NCI-H446 treated with DMSO at 0.1 percent for 48 hours (cell line): ENCODE measurements at regions not wholly inside any gene's neighbourhood (a gene's known extent, or its start where the extent isn't known, plus 50 kb on each side); places are given as distances from the start of the nearest gene placed in this dataset.

Experiments
- DNase-seq: peaks from one replicate; lab custom pipeline; 2025; lab: John Stamatoyannopoulos, UW

DNA sequence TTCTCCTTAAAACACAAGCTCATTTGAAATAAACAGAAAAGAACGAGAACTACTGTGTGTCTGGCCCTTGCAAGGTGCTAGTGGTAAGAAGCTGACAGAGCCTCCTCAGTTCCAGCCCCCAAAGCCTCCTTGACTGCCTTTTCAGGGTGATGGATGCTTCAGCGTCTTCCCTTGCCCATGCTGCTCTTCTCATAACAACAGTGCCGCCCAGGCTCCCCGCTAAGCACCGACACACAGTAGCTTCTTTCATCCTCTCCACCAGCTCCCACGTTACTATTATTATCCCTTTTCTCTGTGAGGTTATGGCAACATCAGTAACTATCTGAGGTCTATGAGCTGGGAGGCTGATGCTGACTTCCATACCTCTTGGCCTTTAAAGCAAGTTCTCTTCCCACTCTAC, 418.6 kb downstream of the TSN start:
- no peak for DNase-seq

DNA sequence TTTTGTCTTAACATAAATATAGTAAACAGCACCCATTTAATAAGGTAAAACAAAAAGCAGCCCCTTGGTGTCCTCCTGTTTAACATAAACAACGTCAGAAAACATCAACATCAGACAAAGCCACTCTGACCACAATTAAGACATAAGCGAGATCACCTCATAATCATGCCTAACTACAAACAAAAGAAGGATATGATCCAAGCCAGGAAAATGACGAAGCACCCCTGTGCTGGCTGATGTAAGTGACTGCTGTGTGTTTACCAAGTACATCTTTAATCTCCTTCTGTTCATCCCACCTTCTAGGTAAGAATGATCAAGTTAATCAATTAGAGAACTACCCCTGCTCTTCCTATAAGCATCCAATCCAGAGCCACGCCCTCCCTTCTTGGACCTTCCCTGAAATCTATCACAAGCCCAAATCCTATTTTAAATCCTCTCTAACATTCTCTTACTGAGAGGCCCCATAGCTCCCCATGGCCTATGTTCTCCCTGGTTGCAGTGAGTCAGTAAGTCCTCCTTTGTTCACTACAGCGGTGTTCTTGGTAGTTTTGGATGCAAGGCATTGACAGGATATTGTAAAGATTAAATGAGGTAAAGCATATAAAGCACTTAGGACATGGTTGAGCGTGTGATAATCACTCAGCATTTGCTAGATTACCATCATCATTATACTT, 424.2 kb downstream of the TSN start:
- DNase-seq, result no peak

DNA sequence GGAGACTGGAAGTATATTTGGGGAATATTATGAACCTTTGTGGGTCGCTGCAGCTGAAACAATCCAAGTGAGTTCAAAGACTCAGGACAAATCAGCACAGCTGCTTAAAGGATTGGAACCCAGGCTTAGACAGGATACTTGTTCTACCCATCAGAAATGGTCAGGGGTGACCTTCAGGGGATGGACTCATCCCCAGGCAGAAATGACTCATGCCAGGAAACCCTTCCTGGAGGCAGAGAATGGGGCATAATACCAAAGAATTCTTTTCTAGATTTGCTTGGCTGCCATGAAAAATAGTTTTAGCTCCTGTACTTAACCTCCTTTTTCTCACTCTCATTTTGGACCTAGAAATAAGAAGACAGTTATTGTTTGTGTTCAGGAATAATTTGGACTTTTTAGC, 425.5 kb downstream of the TSN start:
- DNase-seq, result no peak

DNA sequence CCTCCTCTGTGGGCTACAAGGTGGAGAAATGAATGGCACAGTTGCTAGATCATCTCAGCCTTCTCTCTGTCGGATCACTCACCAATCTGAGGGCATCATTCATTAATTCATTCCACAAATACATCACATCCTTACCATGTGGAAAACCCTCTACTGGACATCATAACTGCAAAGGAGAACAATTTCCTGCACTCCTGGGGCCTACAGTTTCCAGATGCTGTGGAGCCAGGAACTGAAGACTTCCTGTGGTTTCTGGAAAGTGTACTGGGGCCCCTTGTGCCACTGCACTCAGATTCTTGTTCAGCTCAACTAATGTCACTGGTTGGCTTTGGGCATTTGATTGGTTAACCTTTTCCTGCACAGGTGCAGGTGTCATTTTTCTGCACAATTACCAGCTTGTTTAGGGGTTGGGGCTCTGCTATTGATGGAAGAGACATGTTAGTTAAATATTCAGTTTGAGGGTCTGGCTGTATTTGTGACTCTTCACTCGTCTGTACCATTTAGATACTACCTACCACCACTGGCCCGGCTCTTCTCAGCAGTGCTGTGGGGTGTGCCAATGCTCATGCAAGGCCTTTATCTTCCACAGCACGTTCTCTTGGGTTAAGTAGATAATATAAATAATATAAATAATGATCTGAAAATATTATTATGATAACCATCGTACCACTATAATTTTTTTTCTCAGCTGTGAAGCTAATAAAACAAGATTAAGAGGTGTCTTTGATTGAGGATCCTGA, 427.3 kb downstream of the TSN start:
- no peak for DNase-seq

DNA sequence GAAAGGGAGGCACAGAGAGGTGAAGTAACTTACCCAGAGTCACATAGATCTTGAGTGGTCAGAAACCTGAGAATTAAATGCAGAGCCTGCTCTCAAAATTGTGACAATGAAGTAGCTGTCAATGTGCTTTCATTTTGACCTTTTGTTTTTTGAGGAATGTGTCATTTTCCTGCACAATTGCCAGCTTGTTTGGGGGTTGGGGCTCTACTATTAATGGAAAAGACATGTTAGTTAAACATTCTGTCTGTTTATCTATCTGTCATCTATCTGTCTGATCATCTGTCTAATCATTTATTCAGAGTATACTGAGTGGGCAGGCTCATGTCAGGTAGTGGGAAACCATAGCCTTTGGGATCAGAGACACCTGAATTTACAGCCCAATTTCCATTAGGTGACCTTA, 428.4 kb downstream of the TSN start:
- DNase-seq, result no peak

DNA sequence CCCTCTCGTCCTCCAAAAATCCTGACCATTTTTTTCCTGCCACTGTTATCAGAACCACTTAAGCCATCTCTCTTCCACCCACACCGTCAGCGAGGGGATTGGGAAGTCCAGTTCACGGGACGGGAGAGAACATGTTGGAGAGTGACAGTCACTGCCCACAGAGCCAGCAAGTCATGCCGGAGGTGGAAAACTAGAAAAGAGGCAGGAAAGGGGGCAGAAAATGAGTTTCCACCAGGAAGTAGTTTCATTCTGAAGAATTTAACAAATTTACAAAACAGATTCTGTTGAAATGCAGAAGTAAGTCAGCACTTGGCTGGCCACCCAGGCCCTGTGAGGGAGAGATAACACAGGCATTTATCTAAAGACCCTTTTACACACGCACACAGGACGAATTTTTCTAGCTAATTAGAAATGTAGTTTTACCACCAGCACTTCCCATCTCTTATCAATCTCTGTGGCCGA, 431.3 kb downstream of the TSN start:
- no peak for DNase-seq

DNA sequence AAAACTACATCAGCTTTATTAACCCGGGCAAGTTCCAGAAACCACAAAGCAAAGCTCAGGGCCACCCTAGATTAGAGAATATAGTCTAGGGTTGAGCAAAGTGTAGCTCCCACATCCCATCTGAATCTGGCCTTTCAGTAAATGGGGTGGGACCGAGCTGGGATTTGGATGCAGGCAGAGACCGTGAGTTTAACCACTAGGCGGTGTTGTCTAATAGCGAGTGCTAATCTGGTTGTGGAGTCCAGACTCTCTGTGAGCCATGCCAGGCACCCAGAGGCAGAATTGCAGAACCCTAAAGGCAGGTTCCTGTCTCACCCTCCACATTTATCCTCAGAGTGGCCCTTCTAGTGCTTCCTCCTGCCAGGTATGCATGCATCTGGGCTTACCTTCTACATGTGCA, 435.9 kb downstream of the TSN start:
- peak; percentile 18 for DNase-seq

DNA sequence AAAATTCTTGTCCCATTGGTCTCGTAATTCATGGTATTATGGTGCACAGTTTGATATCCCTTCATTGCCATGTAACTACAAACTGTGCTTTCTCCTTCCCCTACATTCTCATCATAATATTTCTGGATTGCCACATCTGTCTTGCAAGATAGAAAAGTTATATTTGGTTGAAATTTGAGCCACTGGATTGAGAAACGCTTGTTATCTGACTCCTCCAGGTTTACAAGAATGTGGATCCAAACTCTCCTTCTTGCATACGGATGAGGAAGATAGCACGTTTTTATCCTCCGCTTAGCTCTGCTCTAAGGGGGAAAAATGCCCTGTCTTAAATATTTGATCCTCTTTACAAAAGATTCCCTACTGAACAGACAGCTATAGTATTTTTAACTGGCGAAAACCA, 438.2 kb downstream of the TSN start:
- DNase-seq, result no peak

DNA sequence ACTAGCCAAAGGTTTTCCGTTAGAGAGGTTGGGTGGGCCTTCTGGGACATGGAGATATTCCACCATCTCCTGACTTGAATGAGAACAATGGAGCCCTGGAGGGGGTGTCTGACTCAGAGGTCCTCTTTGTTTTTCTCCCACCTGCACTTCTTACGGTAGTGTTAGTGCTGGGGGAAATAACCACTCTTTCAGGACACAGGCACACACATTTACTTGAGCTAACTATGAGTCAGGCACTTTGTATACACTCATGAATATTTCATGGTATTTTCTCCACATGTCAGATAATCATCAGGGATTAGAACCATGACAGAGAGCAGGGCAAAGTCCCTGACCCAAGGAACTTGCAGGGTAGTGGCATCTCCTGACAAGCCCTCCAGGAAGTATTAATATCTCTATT, 439.1 kb downstream of the TSN start:
- DNase-seq, result no peak

DNA sequence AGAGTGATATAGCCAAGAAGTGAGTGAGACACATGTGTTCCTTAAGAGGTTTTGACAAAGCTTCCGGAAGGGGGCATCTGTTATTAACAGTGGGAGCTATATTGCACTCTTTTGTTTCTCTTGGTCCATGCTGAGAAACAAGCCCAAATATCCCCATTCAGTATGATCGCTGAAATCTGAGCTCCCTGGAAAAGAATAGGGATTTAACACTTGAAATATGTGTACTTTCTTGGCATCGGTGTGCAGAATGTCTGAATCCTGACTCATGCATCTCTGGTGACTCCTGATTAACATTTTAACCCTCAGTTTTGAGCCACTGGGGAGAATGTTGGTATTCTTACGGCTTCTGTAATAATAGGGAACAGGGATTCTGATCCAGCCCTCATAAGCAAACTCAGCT, 448.1 kb downstream of the TSN start:
- peak; percentile 89 for DNase-seq

DNA sequence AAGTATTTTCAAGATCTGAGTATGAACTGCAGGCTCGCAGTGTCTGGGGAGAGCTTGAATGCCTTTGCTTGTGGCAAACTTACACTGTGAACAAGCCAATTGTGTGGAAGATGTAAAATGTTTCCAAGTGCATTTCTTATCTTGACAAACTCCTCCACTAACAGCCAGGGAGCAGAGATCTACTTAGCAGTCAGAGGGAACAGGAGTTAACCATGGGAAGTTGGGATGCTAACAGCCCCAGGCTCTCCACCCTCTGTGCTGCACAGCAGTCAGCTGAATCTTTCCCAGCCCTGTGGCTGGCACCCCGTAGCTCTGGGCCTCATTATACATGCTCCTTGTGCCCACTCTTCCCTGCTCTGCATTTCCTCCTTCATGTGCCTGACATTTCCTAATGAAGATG, 450.2 kb downstream of the TSN start:
- no peak for DNase-seq

DNA sequence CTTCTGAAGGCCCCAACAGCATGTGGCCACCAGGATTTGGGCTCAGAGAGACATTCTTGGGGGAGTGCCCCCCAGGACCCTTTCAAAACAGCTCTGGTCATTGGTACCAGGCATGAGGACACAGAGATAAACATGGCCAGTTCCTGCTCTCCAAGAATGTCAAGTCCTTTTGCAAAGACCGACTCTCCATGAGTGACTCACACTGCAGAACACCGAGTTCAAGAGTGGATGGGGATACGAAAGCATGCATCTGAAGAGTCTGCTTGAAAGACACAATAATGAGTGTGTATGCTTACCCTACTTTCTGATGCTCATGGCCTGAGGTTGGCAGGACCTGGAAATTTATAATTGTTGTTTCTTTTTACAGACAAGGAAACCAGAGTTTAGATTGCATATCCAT, 450.6 kb downstream of the TSN start:
- no peak for DNase-seq

DNA sequence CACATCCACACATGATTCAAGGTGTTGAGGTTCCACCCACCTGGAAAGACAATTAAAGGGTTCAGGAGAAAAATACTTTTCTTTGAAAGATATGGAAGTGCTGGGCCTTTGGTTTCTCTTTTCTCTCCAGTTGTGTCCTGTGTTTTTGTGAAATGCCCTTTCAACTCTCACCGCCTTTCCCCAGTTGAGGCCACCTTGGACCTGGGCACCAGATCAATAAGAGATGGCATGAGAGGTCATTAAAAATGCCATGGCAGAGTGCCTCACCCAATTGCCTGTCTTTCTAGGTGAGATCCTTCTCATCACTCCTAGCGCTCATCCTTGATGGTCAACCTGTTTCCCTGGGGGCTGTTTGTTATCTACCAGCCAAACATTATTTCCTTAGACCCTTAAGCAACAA, 453.9 kb downstream of the TSN start:
- DNase-seq, result no peak

DNA sequence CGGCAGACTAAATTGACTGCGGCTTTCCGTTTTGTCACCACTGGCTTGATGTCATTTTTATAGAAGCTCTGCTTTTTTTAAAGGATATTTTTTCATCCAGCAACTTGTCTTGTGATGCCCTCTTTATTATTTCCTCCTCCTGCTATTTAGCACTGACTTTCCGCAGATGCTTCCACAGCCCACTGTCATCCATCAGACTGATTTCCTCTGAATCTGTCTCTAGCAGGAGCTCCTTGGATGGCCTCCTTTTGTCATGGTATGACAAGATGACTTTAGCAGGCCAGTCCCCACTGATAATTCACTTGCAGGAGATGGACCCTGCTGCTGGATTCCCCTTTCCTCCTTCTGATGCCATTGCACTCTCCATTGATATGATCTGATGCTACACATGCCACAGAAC, 454.6 kb downstream of the TSN start:
- no peak for DNase-seq

DNA sequence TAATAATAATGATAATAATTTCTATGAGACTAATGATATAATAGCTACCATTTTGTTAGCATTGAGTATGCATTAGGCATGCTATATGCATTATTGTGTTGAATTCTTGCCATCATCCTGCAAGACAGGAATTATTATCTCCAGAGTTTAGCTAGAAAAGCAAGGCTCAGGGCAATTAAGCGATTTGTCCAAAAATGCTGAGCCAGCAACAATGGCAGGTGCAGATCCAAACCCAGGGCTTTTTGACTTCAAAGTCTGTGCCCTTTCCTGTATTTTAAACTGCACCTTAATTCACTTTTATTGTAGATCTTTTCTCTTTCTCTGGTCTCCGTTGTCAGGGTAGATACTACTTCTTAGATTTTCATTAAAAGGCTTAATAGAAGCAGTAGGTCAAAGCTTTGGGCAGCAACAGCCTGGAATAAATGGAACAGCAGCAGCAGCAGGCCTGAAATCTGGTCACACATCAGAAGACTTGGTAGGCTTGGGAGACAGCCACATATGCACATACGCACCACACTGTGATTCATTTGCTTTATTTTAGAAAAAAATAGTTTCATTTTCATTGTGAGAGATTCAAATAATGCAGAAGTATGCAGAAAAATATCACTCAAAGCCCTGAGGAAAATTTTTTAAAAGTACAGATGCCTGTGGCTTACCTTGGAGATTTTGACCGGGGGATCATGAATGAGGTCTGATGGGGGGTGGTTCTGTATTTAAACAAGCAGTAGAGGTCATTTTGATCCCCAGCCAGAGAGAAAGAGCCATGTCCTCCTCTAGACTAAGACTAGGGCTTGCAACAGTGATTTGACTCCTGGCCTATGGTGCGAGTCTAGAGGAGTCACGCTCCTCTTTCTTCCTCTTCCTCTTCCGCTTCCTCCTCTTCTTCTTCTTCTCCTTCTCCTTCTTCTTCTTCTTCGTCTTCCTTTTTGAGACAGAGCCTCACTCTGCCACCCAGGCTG, 455.7 kb downstream of the TSN start:
- DNase-seq, result no peak

DNA sequence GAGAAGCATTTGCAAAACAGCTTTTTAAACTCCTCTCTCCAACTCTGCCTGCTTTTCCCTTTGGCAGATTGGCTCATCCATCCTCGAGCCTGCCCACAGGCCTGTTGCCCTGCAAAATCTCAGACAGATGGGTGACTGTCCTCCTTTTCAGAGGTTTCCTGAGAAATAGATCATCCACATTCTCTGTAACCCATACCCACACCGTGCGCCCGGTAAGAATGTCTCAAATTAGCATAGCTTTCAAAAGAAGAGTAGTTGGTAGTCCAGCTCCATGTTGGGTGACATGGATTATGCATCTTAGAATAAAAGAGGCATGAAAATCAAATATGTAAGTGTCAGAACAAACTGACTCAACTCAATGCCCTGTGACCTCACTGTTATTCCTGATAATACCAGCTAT, 457.9 kb downstream of the TSN start:
- no peak for DNase-seq

DNA sequence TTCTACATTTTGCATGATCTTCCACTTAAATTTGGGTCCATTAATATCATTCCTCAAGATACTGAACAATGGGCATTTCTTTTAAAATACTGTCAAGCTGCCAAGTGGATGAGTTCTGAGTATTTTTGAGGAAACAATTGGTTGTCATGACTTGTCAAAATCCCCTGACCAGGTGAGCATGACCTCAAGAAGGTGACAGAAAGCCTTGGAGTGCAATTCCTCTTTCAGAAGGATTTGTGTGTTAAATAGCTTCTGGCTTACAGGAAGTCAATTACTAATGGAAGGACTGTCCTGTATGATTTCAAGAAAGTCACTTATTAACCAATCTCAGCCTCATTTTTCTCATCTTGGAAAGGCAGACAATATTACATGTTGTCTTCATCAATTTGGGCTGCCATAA, 460.6 kb downstream of the TSN start:
- DNase-seq, result no peak

DNA sequence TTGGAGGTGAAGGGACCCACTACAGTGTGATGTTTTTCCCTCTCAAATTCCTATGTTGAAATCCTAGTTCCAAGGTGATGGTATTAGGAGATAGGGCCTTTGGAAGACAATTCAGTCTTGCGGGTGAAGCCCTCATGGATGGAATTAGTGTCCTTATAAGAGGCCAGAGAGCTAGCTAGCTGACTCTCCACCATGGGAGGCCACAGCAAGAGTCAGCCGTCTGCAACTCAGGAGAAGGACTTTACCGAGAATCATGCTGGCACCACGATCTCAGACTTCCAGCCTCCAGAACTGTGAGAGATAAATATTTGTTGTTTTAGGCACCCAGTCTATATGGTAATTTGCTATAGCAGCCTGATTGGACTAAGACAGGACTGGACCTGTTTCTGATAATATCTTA, 461.4 kb downstream of the TSN start:
- no peak for DNase-seq

DNA sequence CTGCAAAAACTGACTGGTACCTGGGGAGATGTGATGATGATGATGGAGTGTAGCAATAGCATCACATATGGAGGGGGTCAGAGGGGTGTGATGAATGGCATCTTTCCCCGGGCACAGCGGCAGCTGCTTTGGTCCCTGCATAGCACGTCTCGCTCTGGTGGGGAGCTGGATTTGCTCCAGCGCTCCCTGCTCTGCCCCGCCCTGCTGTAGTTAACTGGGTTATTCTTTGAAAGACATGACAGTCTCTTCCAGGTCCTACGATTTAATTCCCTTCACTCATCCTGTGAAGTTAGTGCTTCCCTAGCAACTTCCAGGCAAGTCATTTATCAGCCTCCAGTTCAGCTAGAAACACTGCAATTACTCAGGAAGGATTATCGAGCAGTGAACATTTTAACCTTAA, 463.1 kb downstream of the TSN start:
- no peak for DNase-seq

DNA sequence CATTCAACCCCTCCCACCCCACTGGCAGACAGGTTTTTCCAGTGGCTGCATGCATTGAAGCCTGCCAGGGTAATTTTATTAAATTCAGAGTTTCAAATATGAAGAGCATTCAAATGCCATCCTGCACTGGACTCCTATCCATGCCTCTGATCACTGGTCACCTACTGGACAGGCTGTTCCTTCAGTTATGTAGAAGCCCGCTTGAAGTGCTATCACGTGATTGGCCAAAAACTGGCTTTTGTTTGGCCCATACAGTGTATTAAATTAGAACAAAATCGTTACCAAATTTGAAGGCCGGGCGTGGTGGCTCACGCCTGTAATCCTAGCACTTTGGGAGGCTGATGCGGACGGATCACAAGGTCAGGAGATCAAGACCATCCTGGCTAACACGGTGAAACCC, 464.1 kb downstream of the TSN start:
- no peak for DNase-seq

DNA sequence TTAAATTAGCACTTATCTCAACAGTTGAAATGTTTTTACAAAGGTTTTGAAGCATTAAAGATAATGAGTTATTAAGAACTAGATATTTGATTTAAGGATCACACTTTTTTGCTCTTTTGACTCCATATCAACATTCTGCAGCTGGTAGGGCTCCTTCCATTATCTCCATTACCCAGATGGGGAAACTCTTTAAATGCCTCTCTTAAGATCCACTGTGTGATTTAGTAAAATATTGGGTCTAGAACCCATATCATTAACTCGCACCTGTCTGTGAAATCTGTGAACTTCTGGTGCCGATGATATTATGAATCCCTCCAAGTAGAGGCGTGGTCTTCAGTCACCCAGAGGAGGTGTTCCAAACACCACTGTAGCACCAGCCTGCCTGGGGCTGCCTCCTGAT, 466.2 kb downstream of the TSN start:
- DNase-seq, result no peak

DNA sequence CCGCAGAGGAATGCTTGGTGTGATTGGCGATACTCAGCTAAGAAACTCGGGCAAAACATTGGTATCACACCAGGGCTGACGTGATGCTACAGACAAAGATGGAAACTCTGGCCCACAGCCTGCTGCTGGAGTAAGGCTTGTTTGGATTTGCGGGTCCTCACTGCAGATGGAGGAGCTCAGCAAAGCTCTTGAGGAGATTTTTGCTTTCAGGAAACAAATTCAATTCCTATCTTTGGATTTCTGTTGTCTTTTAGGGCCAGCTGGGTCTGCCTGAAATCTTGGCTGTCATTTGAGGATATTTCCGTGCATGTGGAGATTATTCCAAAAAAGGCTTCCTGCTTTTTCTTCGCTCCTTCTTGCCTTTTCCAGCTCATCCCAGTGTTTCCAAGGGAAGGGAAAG, 475.8 kb downstream of the TSN start:
- DNase-seq, result no peak

DNA sequence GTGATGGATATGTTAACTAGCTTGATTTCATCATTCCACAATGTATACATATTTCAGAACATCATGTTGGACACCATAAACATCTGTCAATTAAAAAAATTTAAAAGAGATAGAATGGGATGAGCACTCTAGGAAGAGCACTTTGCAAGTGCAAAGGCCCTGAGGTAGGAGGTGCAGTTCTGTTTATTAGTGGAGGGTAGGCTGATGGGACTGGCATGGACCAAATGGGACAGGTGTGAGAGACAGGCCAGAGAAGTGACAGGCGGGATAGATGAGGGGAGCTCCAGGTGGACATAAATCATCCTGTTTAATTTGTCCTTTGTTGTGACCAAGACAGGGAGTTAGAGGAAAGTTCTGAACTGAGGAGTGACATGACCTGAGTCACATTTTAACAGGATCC, 477.9 kb downstream of the TSN start:
- DNase-seq, result no peak
